ENCODE measurements at regions not wholly inside any gene's neighbourhood (a gene's known extent, or its start where the extent isn't known, plus 50 kb on each side); places are given as distances from the start of the nearest gene placed in this dataset.
"Not testable (repeated sequence)": the region's sequence is repeated elsewhere in the genome, so short reads cannot be mapped to it uniquely, and the experiment has no call there.

DNA sequence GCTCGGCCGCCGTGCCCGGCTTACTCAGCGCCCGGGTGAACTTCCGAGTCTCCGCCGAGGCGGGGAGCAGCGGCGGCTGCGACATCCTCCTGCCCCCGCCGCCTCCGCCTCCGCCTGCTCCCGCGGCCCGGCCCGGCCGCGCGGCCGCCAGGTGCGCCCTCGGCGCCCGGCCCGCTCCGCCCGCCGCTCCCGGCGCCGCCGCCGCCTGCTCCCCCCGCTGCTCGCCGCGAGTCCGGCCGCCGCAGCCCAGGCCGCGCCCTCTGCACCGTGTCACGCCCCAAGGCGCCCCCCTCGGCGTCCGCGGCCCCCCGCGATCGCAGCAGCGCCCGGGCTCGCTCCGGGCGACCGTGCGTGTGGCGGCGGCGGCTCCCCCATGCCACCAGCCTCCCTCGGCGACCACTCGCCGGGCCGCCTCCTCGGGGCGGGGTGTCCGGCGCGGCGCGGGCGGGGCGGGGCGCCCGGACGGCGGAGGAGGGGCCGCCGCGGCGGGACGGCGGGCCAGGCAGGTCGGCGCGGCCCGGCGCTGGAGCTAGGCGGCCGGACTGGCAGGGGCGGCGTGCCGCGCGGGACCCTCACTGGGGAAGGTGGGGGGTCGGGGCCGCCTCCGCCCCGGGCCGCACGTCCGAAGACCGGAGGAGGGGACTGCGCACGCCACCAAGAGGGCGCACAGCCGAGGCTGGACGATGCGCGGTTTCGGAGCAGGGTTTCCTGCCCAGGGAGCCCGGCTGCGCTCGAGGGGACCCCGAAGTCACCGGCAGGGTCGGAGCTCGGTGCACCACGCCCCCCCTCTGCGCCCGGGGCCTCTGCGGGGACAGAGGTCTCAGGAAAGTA lies 108.6 kb upstream of the DOCK9 start:
- H3K4me1 ChIP-seq (ENCODE audit: control insufficient read depth, insufficient read depth, low read length), result peaks cover 26% of the 10 kb centered on the region

DNA sequence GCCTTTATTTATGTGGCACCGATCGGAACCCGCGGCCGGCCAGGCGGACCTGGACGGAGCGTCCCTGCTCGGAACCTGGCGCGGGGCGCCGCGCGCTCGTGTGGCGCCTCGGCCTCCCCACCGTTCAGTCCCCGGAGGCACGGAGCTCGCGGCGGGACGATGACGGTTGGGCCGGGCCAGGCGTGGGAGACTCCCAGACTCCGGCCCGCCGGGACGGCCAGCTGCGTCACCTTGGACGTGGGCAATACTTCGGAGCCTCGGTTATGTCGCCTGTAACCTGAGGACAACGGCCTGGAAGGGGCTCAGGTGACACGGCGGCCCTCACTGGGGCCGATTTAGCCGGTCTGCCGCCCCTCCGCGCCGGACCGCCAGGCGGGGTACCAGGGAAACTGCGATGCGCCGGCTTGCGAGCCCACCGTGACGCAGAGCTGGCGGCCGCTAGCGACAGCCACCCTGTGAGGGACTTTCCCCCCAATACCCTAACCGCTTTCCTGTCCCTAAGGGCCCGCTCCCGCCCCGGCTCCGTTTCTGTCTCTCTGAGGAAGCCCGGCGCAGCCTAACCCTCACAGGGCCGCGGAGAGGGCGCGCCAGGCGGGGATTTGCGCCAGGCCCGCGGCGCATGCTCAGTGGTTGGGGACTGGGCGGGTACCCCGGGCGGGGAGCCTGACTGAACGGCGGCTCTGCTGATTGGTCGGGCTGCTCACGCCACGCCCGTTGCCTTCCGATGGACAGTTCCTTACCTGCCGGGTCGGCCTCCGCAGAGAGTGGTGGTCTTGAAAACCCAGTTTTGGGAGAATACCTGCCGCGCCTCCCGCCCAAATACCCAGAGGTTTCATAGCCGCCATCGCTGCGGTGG lies 109.5 kb upstream of the DOCK9 start:
- H3K9me3 ChIP-seq (ENCODE audit: control insufficient read depth, insufficient read depth, low read length), result no peaks in the 10 kb centered on the region
- peaks cover 12% of the 10 kb centered on the region for H3K27me3 ChIP-seq (ENCODE audit: control insufficient read depth, insufficient read depth, low read length)
- H3K36me3 ChIP-seq (ENCODE audit: control insufficient read depth, insufficient read depth, low read length), result no peaks in the 10 kb centered on the region
- DNase-seq (ENCODE audit: low read depth in 4 of 6, low spot score in 6 of 6), result peak; percentile 68 to 97 (median 78)
- peak overlapping the region; percentile 84 for H3K4me3 ChIP-seq (ENCODE audit: low read depth, low read length)
- H3K4me1 ChIP-seq (ENCODE audit: control insufficient read depth, insufficient read depth, low read length), result peaks cover 26% of the 10 kb centered on the region
- peak overlapping the region; percentile 84 for H3K27ac ChIP-seq (ENCODE audit: low read depth, low read length)
- under 1% methylated on average over 90 of the region's 92 CpGs for WGBS (ENCODE audit: insufficient coverage)

More for the DNA sequence above, 108.6 kb upstream of the DOCK9 start:
- peak in 2 of 6 donors; percentile 54 to 66 for DNase-seq (ENCODE audit: low read depth in 4 of 6, low spot score in 6 of 6)
- Histone ChIP-seq H3K4me3 (ENCODE audit: low read depth, low read length) (peak overlapping the region; percentile 84), H3K36me3 (ENCODE audit: control insufficient read depth, insufficient read depth, low read length) (no peaks in the 10 kb centered on the region), H3K27me3 (ENCODE audit: control insufficient read depth, insufficient read depth, low read length) (peaks cover 12% of the 10 kb centered on the region), H3K9me3 (ENCODE audit: control insufficient read depth, insufficient read depth, low read length) (no peaks in the 10 kb centered on the region), H3K27ac (ENCODE audit: low read depth, low read length) (no peak overlapping the region)
- under 1% methylated on average over 130 of the region's 130 CpGs for WGBS (ENCODE audit: insufficient coverage)

DNA sequence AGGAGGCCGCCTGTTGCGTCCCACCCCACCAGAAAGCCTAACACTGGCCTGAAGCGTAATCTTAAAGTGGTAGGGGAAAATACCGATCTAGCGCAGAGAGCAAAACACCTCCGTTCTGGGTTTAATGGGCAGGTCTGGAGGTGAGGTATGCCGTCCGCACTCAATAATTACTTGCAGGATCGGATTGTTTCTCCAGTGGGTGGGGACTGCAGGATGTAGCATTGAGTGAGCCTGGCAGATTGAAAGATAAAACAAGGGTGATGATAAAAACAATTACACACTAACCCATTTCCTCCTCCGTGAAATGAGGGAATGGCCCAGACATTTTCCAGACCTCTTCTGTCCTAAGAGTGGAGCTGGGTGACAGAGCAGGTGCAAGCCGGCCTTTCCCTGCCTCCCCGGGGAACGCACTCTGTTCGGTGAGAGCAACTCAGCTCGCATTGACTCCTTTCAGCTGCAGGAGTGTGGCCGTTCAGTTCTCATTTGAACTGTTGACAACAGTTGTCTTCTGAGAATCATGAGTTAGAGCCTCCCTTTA lies 110.2 kb upstream of the DOCK9 start:
- 10% methylated on average over 12 of the region's 16 CpGs for WGBS (ENCODE audit: insufficient coverage)
- Histone ChIP-seq H3K4me1 (ENCODE audit: control insufficient read depth, insufficient read depth, low read length) (peaks cover 26% of the 10 kb centered on the region), H3K27ac (ENCODE audit: low read depth, low read length) (peak overlapping the region; percentile 84), H3K9me3 (ENCODE audit: control insufficient read depth, insufficient read depth, low read length) (no peaks in the 10 kb centered on the region), H3K4me3 (ENCODE audit: low read depth, low read length) (peak overlapping the region; percentile 84), H3K36me3 (ENCODE audit: control insufficient read depth, insufficient read depth, low read length) (no peaks in the 10 kb centered on the region), H3K27me3 (ENCODE audit: control insufficient read depth, insufficient read depth, low read length) (peaks cover 12% of the 10 kb centered on the region)
- no peak for DNase-seq (ENCODE audit: low read depth in 4 of 6, low spot score in 6 of 6)

DNA sequence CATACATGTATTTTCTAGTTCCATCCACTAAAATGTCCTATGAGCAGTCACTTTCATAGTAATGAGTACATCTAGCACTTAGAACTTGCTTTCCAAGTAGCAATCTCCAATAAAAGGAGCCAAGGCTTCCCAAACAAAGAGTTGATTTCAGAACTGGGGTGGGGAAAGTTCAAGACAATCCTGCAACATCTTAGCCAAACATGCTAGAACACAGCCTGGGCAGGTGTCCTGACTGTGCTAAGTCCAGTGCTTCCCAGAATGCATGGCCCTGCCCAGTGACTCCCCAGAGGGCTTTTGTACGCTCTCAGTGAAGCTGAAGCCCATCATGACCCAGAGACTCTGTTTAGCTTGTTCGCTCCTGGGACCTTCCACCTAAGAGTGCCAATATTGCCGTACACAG lies 106.7 kb upstream of the UBAC2 start:
- WGBS (ENCODE audit: insufficient coverage), result 60% methylated on average over 1 of the region's 3 CpGs
- no peaks in the 10 kb centered on the region for H3K4me1 ChIP-seq (ENCODE audit: control insufficient read depth, insufficient read depth, low read length)
- DNase-seq (ENCODE audit: low read depth in 4 of 6, low spot score in 6 of 6), result no peak
- H3K27ac ChIP-seq (ENCODE audit: low read depth, low read length), result no peak overlapping the region
- H3K36me3 ChIP-seq (ENCODE audit: control insufficient read depth, insufficient read depth, low read length), result no peaks in the 10 kb centered on the region
- no peaks in the 10 kb centered on the region for H3K9me3 ChIP-seq (ENCODE audit: control insufficient read depth, insufficient read depth, low read length)
- no peak overlapping the region for H3K4me3 ChIP-seq (ENCODE audit: low read depth, low read length)
- H3K27me3 ChIP-seq (ENCODE audit: control insufficient read depth, insufficient read depth, low read length), result no peaks in the 10 kb centered on the region

DNA sequence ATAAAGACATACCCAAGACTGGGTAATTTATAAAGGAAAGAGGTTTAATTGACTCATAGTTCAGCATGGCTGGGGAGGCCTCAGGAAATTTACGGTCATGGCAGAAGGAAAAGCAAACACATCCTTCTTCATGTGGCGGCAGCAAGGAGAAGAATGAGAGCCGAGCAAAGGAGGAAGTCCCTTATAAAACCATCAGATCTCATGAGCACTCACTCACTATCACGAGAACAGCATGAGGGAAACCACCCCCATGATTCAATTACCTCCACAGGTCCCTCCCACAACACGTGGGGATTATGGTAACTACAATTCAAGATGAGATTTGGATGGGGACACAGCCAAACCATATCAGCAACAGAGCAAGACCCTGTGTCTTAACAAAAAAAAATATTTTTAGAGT lies 98.8 kb upstream of the UBAC2 start:
- WGBS (ENCODE audit: insufficient coverage), result 25% methylated on average over 2 of the region's 5 CpGs
- H3K9me3 ChIP-seq (ENCODE audit: control insufficient read depth, insufficient read depth, low read length); H3K27me3 ChIP-seq (ENCODE audit: control insufficient read depth, insufficient read depth, low read length); H3K27ac ChIP-seq (ENCODE audit: low read depth, low read length); H3K36me3 ChIP-seq (ENCODE audit: control insufficient read depth, insufficient read depth, low read length); H3K4me1 ChIP-seq (ENCODE audit: control insufficient read depth, insufficient read depth, low read length); DNase-seq (ENCODE audit: low read depth in 4 of 6, low spot score in 6 of 6); H3K4me3 ChIP-seq (ENCODE audit: low read depth, low read length): not testable (repeated sequence)

DNA sequence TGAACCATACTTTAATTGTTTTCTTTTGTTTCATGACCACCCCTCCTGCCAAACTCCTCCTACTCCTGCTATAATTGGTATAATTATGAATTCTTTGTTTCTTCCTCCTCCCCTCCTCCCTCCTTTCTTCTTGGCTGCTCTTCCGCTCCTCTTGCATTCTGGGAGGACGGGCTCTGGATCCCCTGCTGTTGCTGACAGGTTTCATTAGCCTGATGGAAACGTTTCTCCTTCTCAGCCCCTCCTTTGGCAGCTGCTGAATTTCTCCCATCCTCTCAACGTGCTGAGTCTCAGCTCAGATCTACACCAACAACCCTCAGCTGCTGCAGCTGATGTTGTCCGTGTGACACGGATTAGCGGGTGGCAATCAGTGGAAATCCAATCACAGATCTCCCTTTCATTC lies 97.1 kb upstream of the UBAC2 start:
- DNase-seq (ENCODE audit: low read depth in 4 of 6, low spot score in 6 of 6), result peak in 2 of 6 donors; percentile 70 to 87
- WGBS (ENCODE audit: insufficient coverage), result 15% methylated on average over 4 of the region's 7 CpGs

DNA sequence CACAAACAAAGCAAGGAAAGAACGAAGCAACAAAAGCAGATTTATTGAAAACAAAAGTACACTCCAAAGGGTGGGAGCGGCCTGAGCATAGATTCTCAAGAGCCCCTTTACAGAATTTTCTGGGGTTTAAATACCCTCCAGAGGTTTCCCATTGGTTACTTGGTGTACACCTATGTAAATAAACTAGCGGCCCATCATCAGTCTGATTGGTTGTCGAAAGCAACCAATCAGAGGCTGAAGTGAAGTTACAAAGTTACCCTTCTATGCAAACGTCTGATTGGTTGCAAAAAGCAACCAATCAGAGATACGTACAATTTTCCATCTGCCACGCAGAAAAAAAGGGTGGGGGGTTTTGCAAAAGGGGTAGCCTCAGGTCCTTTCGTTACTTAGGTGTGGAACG lies 96.3 kb upstream of the UBAC2 start:
- no peaks in the 10 kb centered on the region for H3K4me1 ChIP-seq (ENCODE audit: control insufficient read depth, insufficient read depth, low read length)
- H3K27ac ChIP-seq (ENCODE audit: low read depth, low read length), result no peak overlapping the region
- no peaks in the 10 kb centered on the region for H3K36me3 ChIP-seq (ENCODE audit: control insufficient read depth, insufficient read depth, low read length)
- no peak overlapping the region for H3K4me3 ChIP-seq (ENCODE audit: low read depth, low read length)
- WGBS (ENCODE audit: insufficient coverage), result 96% methylated on average over 9 of the region's 9 CpGs
- H3K27me3 ChIP-seq (ENCODE audit: control insufficient read depth, insufficient read depth, low read length), result no peaks in the 10 kb centered on the region
- peaks cover 2% of the 10 kb centered on the region for H3K9me3 ChIP-seq (ENCODE audit: control insufficient read depth, insufficient read depth, low read length)
- no peak for DNase-seq (ENCODE audit: low read depth in 4 of 6, low spot score in 6 of 6)

More for the DNA sequence above, 97.1 kb upstream of the UBAC2 start:
- H3K4me1 ChIP-seq (ENCODE audit: control insufficient read depth, insufficient read depth, low read length), result no peaks in the 10 kb centered on the region
- H3K4me3 ChIP-seq (ENCODE audit: low read depth, low read length), result no peak overlapping the region
- H3K9me3 ChIP-seq (ENCODE audit: control insufficient read depth, insufficient read depth, low read length), result no peaks in the 10 kb centered on the region
- no peaks in the 10 kb centered on the region for H3K36me3 ChIP-seq (ENCODE audit: control insufficient read depth, insufficient read depth, low read length)
- no peaks in the 10 kb centered on the region for H3K27me3 ChIP-seq (ENCODE audit: control insufficient read depth, insufficient read depth, low read length)
- no peak overlapping the region for H3K27ac ChIP-seq (ENCODE audit: low read depth, low read length)

DNA sequence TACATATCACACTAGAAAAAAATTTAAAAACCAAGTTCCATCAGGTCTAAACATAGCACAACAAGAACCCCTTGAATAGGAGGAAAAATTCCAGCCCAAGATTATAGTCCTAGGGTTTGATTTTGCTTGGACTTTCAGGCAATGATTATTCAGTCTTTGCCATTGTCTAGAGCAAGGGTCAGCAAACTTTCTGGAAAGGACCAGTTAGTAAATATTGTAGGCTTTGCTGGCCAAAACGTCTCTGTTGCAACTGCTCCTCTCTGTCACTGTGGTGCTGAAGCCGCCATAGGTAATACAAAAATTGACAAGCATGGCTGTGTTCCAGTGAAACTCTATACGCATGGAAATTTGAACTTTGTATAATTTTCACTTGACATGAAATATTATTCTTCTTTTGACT lies 95.5 kb upstream of the UBAC2 start:
- 89% methylated on average over 2 of the region's 3 CpGs for WGBS (ENCODE audit: insufficient coverage)
- DNase-seq (ENCODE audit: low read depth in 4 of 6, low spot score in 6 of 6), result no peak

DNA sequence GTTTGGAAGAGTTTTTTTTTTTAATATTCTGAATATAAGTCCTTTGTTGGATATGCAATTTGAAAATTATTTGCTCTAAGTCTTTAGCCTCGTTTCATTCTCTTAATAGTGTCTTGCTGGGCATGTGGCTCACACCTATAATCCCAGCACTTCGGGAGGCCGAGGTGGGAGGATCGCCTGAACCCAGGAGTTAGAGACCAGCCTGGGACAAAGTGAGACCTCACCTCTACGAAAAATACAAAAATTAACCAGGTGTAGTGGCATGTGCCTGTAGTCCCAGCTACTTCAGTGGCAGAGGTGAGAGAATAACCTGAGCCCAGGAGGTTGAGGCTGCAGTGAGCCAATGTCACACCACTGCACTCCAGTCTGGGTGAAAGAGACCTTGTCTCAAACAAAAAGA lies 87.3 kb upstream of the UBAC2 start:
- Histone ChIP-seq H3K27ac (ENCODE audit: low read depth, low read length) (no peak overlapping the region), H3K36me3 (ENCODE audit: control insufficient read depth, insufficient read depth, low read length) (no peaks in the 10 kb centered on the region), H3K4me3 (ENCODE audit: low read depth, low read length) (no peak overlapping the region), H3K27me3 (ENCODE audit: control insufficient read depth, insufficient read depth, low read length) (no peaks in the 10 kb centered on the region), H3K4me1 (ENCODE audit: control insufficient read depth, insufficient read depth, low read length) (no peaks in the 10 kb centered on the region), H3K9me3 (ENCODE audit: control insufficient read depth, insufficient read depth, low read length) (peaks cover 2% of the 10 kb centered on the region)
- WGBS (ENCODE audit: insufficient coverage), result no CpG with 5 or more reads among the region's 5 CpGs
- DNase-seq (ENCODE audit: low read depth in 4 of 6, low spot score in 6 of 6), result no peak

More for the DNA sequence above, 95.5 kb upstream of the UBAC2 start:
- no peaks in the 10 kb centered on the region for H3K36me3 ChIP-seq (ENCODE audit: control insufficient read depth, insufficient read depth, low read length)
- H3K4me3 ChIP-seq (ENCODE audit: low read depth, low read length), result no peak overlapping the region
- peaks cover 2% of the 10 kb centered on the region for H3K9me3 ChIP-seq (ENCODE audit: control insufficient read depth, insufficient read depth, low read length)
- H3K27me3 ChIP-seq (ENCODE audit: control insufficient read depth, insufficient read depth, low read length), result no peaks in the 10 kb centered on the region
- no peaks in the 10 kb centered on the region for H3K4me1 ChIP-seq (ENCODE audit: control insufficient read depth, insufficient read depth, low read length)
- no peak overlapping the region for H3K27ac ChIP-seq (ENCODE audit: low read depth, low read length)
